ENCODE measurements at regions not wholly inside any gene's neighbourhood (a gene's known extent, or its start where the extent isn't known, plus 50 kb on each side); places are given as distances from the start of the nearest gene placed in this dataset.
A peak's percentile ranks its signal among the peaks of the same experiment; 100 is the strongest.

DNA sequence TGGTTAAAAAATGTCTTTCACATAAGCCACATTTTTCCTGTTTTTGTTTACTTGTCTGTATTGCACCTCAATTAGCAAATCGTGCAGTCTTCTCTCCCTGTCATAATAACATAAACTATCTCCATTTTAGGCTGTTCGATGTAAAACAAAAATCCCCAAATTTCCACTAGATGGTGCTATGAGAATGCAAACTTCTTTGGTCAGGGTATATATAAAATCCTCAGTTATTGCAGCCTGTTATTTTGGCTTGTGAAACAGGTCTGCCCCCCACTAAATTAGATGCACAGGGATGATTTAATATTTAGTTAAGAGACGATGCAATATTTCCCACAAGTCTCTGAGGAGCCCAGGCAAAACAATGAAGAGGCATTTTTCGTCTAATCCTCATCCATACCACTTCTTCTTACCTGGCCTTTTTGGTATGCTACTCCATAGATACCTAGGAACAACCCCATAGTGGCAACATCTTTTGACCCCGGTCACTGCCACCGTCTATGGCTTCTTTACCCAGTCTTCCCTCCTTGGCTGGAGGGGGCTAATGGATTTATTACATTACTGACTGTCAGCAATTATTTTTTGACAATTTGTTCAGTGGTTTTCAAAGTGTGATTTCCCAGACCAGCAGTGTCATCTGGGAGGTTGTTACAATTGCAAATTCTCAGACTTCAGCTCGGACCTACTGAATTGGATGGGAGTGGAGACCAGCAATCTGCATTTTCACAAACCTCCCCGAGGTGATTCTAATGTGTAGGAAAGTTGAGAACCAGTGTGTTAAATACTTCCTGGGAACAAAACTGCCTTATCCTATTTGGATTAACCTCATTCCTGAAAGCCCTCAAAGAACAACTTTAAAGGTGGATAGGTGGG, 117.4 kb upstream of the CWC22 start:
- DNase-seq, result peak; percentile 53

DNA sequence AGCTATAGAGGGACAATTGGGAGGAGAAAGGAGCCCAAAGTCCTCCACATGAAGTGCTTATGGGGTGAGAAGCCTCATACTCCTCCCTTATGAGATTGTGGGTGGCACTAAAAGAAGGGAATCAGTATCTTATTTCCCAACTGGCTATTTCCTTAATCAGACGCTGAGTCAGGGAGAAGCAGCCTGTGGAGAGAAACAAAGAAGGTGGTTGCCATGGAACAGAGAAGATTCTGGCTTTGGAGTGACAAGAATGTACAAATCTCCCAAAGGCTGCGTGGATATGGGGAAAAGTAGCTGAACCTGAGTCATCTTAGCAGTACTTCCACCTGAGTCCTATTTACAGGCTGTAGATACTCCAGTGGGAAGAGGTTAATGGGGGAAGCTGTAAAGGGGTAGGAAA, 115.8 kb upstream of the CWC22 start:
- no peak for DNase-seq

DNA sequence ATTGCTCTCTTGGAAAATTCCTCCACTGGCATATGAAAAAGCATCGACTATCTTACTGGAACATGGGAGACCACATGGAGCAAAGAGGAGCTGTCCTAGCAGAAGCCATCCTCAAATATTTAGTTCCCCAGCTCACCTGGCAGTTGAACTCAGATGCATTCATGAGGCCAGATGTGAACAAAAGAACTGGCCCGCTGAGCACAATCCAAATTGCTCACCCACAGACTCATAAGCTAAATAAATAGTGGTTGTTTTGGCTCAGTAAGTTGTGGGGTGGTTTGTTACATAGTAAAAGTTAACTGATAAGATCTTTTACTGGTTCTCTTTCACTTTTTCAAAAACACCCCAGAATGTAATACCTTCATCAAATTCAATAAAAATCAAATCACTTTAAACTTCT, 108.6 kb upstream of the CWC22 start:
- DNase-seq, result no peak

DNA sequence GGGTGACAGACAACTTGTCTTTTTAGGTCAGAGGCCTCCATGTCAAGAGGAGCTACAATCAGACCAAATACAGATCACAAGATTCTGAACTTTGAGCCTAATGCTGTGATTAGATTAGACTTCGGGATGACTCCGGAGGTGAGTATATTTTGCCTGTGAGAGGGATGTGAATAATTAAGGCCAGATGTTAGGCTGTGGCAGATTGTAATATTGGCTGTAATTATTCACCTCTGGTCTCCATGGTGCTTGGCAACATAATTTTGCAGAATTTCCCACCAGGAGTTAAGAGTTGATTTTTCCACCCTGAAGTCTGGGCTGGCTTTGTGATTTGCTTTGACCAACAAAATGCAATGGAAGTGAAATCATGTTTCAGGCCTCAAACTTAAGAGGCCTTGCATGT, 108.2 kb upstream of the CWC22 start:
- no peak for DNase-seq

DNA sequence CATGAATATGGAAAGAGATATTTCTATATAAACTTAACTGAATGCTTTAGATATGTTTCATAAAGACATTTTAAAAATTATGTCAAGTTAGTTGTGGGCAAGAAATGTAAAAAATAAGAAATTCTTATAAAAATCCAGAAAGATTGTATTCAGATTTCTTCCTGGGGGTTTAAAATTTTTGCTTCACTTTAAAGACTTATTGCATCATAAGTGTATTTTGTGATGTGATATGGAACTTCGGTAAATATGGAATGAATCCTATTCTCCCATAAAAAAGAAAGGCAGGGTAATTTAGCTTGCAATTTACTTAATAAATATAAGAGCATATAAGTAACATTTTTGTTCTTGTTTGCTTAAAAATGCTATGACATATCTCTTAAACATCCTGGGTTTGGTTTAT, 104.8 kb upstream of the CWC22 start:
- no peak for DNase-seq

DNA sequence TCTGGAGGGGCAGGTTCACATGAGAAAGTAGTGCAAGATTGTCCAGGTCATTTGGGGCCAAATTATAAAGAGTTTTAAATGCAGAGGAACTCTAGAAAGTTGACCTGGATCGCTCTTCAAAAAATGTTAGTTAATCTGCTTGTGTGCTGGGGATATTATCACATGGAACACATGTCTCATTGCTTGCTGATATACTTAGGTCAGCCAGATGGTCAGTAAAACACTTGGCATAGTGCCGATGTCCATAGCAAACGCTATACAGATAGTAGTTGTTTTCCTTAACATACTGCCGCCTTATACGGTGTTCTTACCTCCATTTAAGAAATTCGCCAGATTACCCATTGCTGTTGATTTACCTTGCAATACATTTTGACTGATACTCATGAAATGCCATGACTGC, 103.4 kb upstream of the CWC22 start:
- DNase-seq, result no peak

DNA sequence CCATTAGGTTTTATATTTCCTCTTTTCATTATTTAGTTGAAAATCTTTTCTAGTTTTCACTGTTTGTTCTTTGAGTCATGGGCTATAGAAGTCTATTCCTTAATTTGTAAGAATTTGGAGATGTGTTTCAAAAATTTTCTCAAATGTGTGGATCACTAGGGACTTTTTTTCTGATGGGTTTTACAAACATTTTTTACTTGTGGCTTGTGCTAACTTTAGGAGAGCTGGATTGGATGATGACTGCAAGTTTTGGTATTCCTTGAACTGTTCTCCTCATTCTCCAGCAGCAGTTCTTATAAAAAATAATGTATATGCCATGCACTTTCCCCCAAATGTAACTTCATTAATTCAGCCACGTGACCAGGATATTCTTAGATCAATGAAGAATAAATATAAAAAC, 94.7 kb upstream of the CWC22 start:
- DNase-seq, result no peak

DNA sequence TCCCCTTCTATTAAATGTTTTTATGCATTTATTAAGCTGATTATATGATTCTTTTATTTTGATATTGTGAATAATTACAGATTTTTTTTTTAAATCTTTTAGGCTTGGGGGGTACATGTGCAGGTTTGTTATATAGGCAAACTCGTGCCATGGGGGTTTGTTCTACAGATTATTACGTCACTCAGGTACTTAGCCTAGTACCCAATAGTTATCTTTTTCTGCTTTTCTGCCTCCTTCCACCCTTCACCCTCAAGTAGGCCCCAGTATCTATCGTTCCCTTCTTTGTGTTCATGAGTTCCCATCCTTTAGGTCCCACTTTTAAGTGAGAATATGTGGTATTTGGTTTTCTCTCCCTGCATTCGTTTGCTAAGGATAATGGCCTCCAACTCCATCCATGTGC, 92.2 kb upstream of the CWC22 start:
- DNase-seq, result no peak

DNA sequence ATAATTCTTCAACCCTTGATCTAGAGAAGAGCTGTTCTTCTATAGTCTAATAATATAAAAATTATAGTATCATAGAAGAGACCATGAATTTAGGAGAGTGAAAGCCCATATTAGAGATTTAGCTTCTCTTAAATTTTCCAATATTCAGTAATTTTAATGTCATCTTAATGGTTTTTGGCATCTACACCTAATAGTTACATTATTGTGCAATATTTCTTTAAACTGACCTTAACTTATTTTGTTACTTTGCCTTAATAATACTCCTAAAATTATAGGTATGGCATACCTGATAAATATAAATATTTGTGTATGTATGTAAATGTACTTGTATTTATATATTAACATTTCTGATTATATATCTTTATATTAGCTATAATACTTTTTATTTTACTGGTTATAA, 78.0 kb upstream of the CWC22 start:
- no peak for DNase-seq

DNA sequence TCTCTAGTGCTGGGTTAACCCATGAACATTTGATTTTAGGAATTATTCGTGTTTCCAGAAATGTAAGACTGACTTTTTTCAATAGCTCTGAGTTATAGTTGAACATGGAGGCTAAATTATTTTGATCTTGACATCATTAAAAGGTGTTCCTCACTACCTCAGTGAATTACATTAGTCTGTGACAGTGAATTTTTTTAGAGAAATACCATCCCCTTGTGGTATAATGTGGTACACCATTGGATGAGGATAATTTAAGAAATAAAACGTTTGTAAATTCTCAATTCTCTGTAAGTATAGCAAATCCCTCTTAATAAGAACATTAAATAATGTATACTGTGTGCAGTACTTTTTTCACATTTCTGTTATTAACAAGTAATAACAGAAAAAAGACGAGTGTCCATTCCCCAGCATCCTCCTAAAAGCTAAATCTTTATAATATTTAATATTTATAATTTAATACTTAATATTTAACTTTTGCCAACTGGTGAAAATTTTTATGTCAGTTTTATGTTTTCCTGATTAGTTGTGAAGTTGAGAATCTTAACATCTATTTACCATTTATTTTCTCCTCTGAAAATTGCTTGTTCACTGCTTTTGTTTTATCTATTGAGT, 70.3 kb upstream of the CWC22 start:
- DNase-seq, result no peak

DNA sequence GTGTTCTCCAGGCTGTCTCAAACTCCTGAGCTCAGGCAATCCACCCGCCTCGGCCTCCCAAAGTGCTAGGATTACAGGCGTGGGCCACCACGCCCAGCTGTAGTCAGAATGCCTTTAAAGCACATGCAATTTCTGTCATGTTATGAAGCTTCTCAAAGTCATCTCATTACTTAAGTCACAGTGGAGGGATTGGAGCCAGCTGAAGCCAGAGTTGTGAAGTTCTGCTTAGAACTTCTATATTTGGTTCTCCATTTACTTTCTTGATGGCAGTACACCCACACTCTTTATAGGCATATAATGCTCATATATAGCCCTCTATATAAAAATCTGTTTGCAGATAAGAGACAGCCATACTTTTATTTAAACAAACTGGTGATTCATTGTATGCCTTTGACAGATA, 68.8 kb upstream of the CWC22 start:
- DNase-seq, result no peak

DNA sequence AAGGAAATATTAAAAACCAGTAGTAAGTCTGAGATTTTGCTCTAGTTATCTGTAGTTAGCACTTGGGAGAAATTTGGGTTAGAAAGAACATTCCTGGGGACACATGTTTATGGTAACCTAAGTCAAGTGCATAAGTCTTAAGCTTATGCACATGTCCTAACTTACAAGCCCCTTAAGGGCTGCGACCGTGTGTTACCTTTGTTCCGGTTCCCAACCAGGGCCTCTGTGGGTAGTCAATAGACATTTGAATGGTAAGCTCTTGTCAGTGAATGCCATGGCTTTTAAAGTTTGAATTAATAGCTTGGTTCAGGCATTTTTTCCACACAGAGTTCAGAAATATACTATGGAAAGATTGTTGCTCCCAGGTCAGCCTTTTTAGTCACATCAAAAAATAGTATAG, 64.7 kb upstream of the CWC22 start:
- no peak for DNase-seq

DNA sequence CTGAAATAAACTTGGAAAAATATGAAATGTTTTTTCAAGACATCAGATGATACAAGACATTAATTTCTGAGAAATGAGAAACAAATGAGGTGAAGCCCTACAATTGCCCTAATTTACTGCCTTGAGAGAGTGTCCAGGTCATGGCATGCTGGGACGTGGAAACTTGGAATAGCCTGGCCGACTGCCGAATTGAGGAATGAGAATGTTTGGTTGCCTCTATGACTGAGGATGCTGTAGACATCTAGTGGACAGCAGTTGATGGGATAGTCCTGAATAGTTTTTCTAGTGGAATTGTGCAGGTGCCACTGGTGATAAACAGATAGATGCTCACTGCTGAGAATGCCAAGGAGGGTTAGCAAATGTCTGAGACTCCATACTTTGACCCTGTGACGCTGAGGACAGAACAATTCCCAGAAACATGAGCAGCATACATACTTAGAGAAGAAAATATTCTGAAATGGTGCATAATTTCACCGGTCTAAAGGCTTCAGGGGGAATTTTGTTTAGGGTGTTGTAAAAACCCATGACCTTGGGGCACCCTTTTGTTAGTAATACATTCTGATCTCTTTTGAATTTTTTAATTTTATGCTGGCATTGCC, 56.5 kb upstream of the CWC22 start:
- no peak for DNase-seq

DNA sequence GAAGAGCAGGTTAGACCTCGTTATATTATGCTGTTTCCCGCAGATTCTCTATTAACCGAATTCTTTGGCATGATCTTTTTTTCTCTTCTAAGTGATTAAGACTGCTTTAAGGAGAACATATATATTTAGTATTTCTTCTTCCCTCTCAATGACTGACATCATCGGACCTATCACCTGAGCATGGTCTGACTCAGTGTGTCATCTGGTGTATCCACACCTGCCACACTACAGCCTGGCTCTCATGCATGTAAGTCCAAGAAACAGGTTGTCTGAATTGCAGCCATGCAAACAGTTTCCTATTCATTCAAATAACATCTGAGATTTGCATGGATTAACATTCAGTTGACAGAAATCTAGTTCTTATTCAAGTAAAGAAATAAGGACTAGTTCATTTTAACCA, 55.1 kb upstream of the CWC22 start:
- DNase-seq, result no peak

DNA sequence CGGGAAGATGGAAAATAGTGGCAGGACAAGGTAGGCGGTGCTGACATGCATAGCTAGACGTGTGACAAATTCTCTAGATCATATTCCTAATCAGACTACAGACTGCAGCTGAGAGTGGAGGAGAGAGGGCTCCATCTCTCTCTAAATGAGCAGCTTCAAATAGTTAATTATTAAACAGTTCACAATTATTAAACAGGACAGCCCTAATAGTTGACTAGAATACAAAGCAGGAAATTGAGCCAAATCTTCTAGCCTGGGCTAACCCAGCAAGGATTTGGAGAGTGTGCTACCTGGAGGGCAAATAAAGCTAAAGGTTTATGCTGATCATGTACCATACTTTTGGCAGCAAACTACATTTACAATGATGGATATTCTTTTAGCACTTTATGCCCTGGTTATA, 54.4 kb upstream of the CWC22 start:
- DNase-seq, result no peak

DNA sequence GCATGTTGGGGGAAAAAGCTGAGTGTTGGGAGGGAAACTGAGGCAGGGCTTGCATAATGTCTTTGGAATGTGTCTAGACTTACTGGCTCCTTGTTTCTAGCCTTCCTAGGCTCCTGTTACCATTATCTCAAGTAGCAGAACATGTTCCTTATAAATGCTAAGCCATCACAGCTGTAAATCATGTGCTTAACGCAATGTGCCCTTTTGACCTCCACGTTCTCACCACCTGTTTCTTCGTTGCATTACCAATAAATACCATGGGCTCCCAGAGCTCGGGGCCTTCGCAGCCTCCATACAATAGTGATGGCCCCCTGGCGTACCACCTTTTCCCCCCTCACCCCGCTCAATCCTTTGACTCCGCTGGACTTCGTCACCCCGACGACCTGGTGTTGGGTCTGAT, 54.0 kb upstream of the CWC22 start:
- DNase-seq, result no peak

DNA sequence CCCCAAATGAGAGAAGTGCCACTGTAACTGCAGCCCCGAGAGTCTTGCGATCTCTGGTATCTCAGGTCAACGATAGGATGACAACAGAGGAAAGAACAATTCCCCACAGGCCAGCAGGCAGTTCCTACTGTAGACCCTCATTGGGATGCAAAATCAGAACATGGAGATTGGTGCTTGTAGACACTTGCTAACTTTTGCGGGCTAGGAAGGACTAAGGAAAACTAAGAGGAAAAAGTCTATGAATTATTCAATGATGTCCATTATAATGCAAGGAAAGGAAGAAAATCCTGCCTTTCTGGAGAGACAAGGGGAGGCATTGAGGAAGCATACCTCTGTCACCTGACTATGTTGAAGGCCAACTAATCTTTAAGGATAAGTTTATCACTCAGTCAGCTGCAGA, 51.9 kb upstream of the CWC22 start:
- DNase-seq, result no peak

DNA sequence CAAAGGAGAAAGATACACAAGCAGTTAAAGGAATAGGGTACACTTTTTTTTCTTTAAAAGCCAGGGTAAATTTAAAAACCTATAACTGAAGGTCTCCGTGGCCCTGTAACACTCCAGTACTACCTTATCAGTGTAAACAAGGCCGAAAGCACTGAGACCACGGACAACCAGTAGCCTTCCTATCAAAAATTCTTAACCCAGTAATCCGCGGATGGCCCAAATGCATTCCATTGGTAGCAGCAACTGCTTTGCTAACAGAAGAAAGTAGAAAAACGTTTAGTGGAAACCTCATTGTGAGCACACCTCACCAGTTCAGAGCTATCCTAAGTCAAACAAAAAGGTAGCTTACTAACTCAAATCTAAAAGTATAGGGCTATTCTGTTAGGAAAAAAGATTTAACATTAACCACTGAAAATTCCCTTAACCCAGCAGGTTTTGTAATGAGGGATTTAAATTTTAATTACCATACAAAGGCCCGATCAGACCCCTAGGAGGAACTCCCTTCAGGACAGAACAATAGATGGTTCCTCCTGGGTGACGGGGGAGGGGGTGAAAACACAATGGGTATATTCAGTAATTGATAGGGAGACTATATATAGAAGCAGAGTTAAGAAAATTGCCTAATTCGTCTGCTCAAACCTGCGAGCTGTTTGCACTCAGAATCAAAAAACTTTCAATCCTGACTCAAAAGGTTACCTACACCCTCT, 50.8 kb upstream of the CWC22 start:
- no peak for DNase-seq

Measured in activated CD4-positive, alpha-beta T cell treated with anti-CD3 and anti-CD28 coated beads, Interleukin-2, Interleukin-6, amounts not matched to agents 100 ng/mL and 50 ng/mL, durations not matched to agents 16 hours and 8 hours (primary cell).